ENCODE measurements at regions not wholly inside any gene's neighbourhood (a gene's known extent, or its start where the extent isn't known, plus 50 kb on each side); places are given as distances from the start of the nearest gene placed in this dataset.

DNA sequence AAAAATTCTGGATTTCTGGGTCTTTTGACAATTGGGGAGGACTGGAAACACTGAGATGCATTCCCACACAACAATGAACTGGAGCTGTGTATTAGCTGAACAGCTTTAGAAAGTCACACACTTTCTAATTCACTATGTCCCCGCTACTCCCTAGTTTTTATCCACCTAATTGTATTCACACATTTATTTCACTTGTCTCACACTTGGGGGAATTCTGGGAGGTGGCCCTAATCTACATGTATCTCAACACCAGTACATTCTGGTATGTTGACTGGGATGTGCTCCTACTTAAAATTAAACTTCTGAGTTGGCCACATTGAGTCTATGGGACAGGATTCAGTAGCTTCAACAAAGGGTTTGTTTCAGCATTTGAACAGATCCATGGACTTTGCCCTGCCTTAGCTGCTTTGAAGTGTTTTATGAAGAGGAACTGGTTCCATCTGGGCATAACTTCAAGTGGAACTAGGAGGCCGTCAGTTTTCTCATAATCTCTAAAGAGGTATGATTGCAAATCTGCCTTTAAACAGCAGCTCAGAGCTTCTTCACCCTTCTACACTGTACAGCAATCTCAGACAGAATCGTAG lies 106.5 kb upstream of the CMC1 start:
- no peaks in the 10 kb centered on the region for H3K27me3 ChIP-seq (ENCODE audit: control insufficient read depth in 2 of 2, insufficient read depth in 2 of 2, low read length in 2 of 2)
- no peak overlapping the region for H2AFZ ChIP-seq (ENCODE audit: insufficient read depth, low read depth, low read length, poor library complexity, severe bottlenecking)
- H3K9me3 ChIP-seq (replicated peaks in 1 of 2; ENCODE audit: control insufficient read depth in 1 of 2, insufficient read depth in 1 of 2, low read length in 2 of 2), result no peaks in the 10 kb centered on the region
- no peak overlapping the region for H3K27ac ChIP-seq (ENCODE audit: low read depth in 1 of 2, low read length in 2 of 2)
- no peaks in the 10 kb centered on the region for H3K36me3 Mint-ChIP-seq
- 83% methylated on average over 1 of the region's 3 CpGs for WGBS (ENCODE audit: insufficient coverage)
- H3K4me3 ChIP-seq (replicated peaks in 1 of 3; ENCODE audit: low read depth in 2 of 3, low read length in 3 of 3), result no peak overlapping the region
- H3K4me3 Mint-ChIP-seq, result no peak overlapping the region
- H3K9ac ChIP-seq (ENCODE audit: insufficient read depth, low read length, poor library complexity, severe bottlenecking), result no peak overlapping the region
- no peaks in the 10 kb centered on the region for H3K36me3 ChIP-seq (replicated peaks in 1 of 2; ENCODE audit: control insufficient read depth in 1 of 2, insufficient read depth in 2 of 2, low read length in 2 of 2)
- H4K20me1 ChIP-seq (ENCODE audit: insufficient read depth, low read length), result no peaks in the 10 kb centered on the region
- intact Hi-C loops (cut with micrococcal nuclease), result no loop called here
- H3K79me2 ChIP-seq (ENCODE audit: insufficient read depth, low read length), result no peaks in the 10 kb centered on the region
- no peak for DNase-seq
- H3K9me3 Mint-ChIP-seq, result peaks cover 0 to 4% (median 0%) of the 10 kb centered on the region in 7 donors
- no peak overlapping the region for H3K27ac Mint-ChIP-seq
- TF ChIP-seq, protein P1, sequence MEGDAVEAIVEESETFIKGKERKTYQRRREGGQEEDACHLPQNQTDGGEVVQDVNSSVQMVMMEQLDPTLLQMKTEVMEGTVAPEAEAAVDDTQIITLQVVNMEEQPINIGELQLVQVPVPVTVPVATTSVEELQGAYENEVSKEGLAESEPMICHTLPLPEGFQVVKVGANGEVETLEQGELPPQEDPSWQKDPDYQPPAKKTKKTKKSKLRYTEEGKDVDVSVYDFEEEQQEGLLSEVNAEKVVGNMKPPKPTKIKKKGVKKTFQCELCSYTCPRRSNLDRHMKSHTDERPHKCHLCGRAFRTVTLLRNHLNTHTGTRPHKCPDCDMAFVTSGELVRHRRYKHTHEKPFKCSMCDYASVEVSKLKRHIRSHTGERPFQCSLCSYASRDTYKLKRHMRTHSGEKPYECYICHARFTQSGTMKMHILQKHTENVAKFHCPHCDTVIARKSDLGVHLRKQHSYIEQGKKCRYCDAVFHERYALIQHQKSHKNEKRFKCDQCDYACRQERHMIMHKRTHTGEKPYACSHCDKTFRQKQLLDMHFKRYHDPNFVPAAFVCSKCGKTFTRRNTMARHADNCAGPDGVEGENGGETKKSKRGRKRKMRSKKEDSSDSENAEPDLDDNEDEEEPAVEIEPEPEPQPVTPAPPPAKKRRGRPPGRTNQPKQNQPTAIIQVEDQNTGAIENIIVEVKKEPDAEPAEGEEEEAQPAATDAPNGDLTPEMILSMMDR (IDR thresholded peaks at IDR 0.05), result no peak
- H3K4me2 ChIP-seq (replicated peaks; ENCODE audit: extremely low read depth, low read length, poor library complexity, severe bottlenecking), result no peak overlapping the region
- H3K4me1 ChIP-seq (ENCODE audit: control insufficient read depth in 1 of 2, insufficient read depth in 2 of 2, low read length in 2 of 2), result no peaks in the 10 kb centered on the region
- peaks cover 0 to 2% (median 1%) of the 10 kb centered on the region in 3 donors for H3K27me3 Mint-ChIP-seq (ENCODE audit: low read depth in 3 of 3)
- no peaks in the 10 kb centered on the region for H3K4me1 Mint-ChIP-seq

DNA sequence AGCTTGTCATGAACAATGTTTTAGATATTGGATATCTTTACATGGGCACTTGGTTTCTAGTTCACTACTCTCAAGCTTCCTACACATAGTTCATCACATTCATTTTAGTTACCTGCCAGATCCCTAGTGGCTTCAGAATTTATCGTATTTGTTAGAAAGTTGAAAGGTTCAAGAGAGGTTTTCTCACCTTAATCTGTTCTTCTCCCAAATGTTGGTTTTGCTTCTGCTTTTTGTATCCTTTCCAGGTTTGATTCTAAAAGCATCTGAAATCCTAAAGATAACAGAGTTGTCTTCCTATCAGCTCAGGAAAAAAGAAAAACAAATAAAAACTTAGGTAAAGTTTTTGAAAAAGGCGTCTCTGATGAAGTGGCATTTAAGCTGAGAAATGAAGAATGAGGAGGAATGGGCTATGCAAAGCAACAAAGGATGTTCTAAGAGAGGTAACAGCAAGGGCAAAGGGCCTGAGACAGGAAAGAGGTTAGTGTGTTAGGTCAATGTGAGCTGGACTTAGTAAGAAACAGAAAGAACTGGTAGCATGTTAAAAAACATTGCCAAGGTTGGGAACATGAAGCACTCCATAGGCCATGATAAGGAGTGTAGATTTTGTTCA lies 104.7 kb upstream of the CMC1 start:
- intact Hi-C loops (cut with micrococcal nuclease), result no loop called here
- no peak overlapping the region for H3K4me2 ChIP-seq (replicated peaks; ENCODE audit: extremely low read depth, low read length, poor library complexity, severe bottlenecking)
- no peaks in the 10 kb centered on the region for H3K36me3 ChIP-seq (replicated peaks in 1 of 2; ENCODE audit: control insufficient read depth in 1 of 2, insufficient read depth in 2 of 2, low read length in 2 of 2)
- no peaks in the 10 kb centered on the region for H3K9me3 ChIP-seq (replicated peaks in 1 of 2; ENCODE audit: control insufficient read depth in 1 of 2, insufficient read depth in 1 of 2, low read length in 2 of 2)
- Mint-ChIP-seq H3K9me3 (peaks cover 0 to 2% (median 0%) of the 10 kb centered on the region in 7 donors), H3K27me3 (ENCODE audit: low read depth in 3 of 3) (peaks cover 0 to 2% (median 1%) of the 10 kb centered on the region in 3 donors), H3K4me3 (no peak overlapping the region), H3K4me1 (no peaks in the 10 kb centered on the region), H3K27ac (no peak overlapping the region), H3K36me3 (no peaks in the 10 kb centered on the region)
- no peak overlapping the region for H3K4me3 ChIP-seq (replicated peaks in 1 of 3; ENCODE audit: low read depth in 2 of 3, low read length in 3 of 3)
- TF ChIP-seq, protein P1 (IDR thresholded peaks at IDR 0.05), result no peak
- DNase-seq, result no peak
- H3K4me1 ChIP-seq (ENCODE audit: control insufficient read depth in 1 of 2, insufficient read depth in 2 of 2, low read length in 2 of 2), result no peaks in the 10 kb centered on the region
- no peak overlapping the region for H3K27ac ChIP-seq (ENCODE audit: low read depth in 1 of 2, low read length in 2 of 2)
- H4K20me1 ChIP-seq (ENCODE audit: insufficient read depth, low read length), result no peaks in the 10 kb centered on the region
- H2AFZ ChIP-seq (ENCODE audit: insufficient read depth, low read depth, low read length, poor library complexity, severe bottlenecking), result no peak overlapping the region
- whole genome bisulfite sequencing (ENCODE audit: insufficient coverage), result 100% methylated on average over 1 of the region's 2 CpGs
- H3K79me2 ChIP-seq (ENCODE audit: insufficient read depth, low read length), result no peaks in the 10 kb centered on the region
- no peak overlapping the region for H3K9ac ChIP-seq (ENCODE audit: insufficient read depth, low read length, poor library complexity, severe bottlenecking)
- H3K27me3 ChIP-seq (ENCODE audit: control insufficient read depth in 2 of 2, insufficient read depth in 2 of 2, low read length in 2 of 2), result no peaks in the 10 kb centered on the region
